Activated CD4-positive, alpha-beta T cell treated with anti-CD3 and anti-CD28 coated beads, Interleukin-2, amount 50 U/mL, for 24 hours (primary cell): ENCODE measurements at regions not wholly inside any gene's neighbourhood (a gene's known extent, or its start where the extent isn't known, plus 50 kb on each side); places are given as distances from the start of the nearest gene placed in this dataset.
"Not testable (repeated sequence)": the region's sequence is repeated elsewhere in the genome, so short reads cannot be mapped to it uniquely, and the experiment has no call there.

Source experiments
- DNase-seq, 2 donors: peaks; one replicate each; pipeline ENCODE4 v3.0.0-alpha.2; 2020; ENCODE audit warnings: low read depth in 1 of 2, low spot score in 1 of 2

GRCh38 chr6:92329208-92329847, 1090.0 kb downstream of the EPHA7 start:
- DNase-seq = no peak

GRCh38 chr6:92315312-92315711, 1104.0 kb downstream of the EPHA7 start:
- DNase-seq = no peak

- DNase-seq = no peak
Measured at GRCh38 chr6:92297101-92297500, 1122.3 kb downstream of the EPHA7 start.

GRCh38 chr6:92292067-92292466, 1127.3 kb downstream of the EPHA7 start:
- no peak for DNase-seq

GRCh38 chr6:92289831-92290230, 1129.5 kb downstream of the EPHA7 start:
- DNase-seq = no peak

GRCh38 chr6:92281571-92282076, 1137.7 kb downstream of the EPHA7 start:
- no peak for DNase-seq

GRCh38 chr6:92275150-92275549, 1144.2 kb downstream of the EPHA7 start:
- no peak for DNase-seq

GRCh38 chr6:92274588-92274987, 1144.8 kb downstream of the EPHA7 start:
- no peak for DNase-seq

- no peak for DNase-seq
Measured at GRCh38 chr6:92273694-92274093, 1145.7 kb downstream of the EPHA7 start.

GRCh38 chr6:92271091-92271490, 1148.3 kb downstream of the EPHA7 start:
- no peak for DNase-seq

GRCh38 chr6:92270365-92270764, 1149.0 kb downstream of the EPHA7 start:
- DNase-seq = no peak

GRCh38 chr6:92267335-92267734, 1152.0 kb downstream of the EPHA7 start:
- DNase-seq = no peak

GRCh38 chr6:92263864-92264263, 1155.5 kb downstream of the EPHA7 start:
- DNase-seq = no peak

GRCh38 chr6:92259171-92259570, 1160.2 kb downstream of the EPHA7 start:
- DNase-seq = no peak

GRCh38 chr6:92243315-92243714, 1176.0 kb downstream of the EPHA7 start:
- DNase-seq = no peak

- DNase-seq = no peak
Measured at GRCh38 chr6:92231171-92231701, 1188.1 kb downstream of the EPHA7 start.

- not testable (repeated sequence) for DNase-seq
Measured at GRCh38 chr6:92219987-92220386, 1199.4 kb downstream of the EPHA7 start.

- no peak for DNase-seq
Measured at GRCh38 chr6:92216717-92217116, 1202.6 kb downstream of the EPHA7 start.

- DNase-seq = no peak
Measured at GRCh38 chr6:92201618-92202017, 1217.7 kb downstream of the EPHA7 start.

GRCh38 chr6:92196325-92196724, 1223.0 kb downstream of the EPHA7 start:
- DNase-seq = no peak

- DNase-seq = no peak
Measured at GRCh38 chr6:92195796-92196195, 1223.6 kb downstream of the EPHA7 start.

GRCh38 chr6:92188016-92188415, 1231.3 kb downstream of the EPHA7 start:
- no peak for DNase-seq

GRCh38 chr6:92184933-92185332, 1234.4 kb downstream of the EPHA7 start:
- no peak for DNase-seq
